Astrocyte (in vitro differentiated cells and primary cell): ENCODE measurements at regions not wholly inside any gene's neighbourhood (a gene's known extent, or its start where the extent isn't known, plus 50 kb on each side); places are given as distances from the start of the nearest gene placed in this dataset.

ENCODE experiments used
- CTCF ChIP-seq: IDR thresholded peaks from 2 replicates; pipeline ENCODE4 v1.5.1; 2011; ENCODE audit warnings: low read depth, mild to moderate bottlenecking, inconsistent platforms, low read length, moderate library complexity; ENCODE audit not compliant: insufficient read depth
- EZH2 ChIP-seq: IDR thresholded peaks from 2 replicates; pipeline ENCODE4 v1.6.1; 2012; ENCODE audit warnings: mild to moderate bottlenecking, low read length, inconsistent platforms; ENCODE audit not compliant: insufficient read depth

GRCh38 chr13:38564256-38565150 lies 122.4 kb upstream of the FREM2 start:
- TF ChIP-seq CTCF (no peak), EZH2 (no peak)
